SK-N-SH (cell line): ENCODE measurements at regions not wholly inside any gene's neighbourhood (a gene's known extent, or its start where the extent isn't known, plus 50 kb on each side); places are given as distances from the start of the nearest gene placed in this dataset.

ENCODE experiments used
- CTCF ChIA-PET: fragments of 300-600, 350-600 bp; formaldehyde crosslinking; extraction: SDS; loops from one replicate; lab custom pipeline; 2021; lab: Yijun Ruan, JAX
- POLR2A ChIA-PET: fragments of 350-600 bp; sonication (Branson Sonifier 250); formaldehyde crosslinking; extraction: SDS; loops from one replicate; lab custom pipeline; 2020; ENCODE audit warnings: antibody characterized with exemption, inconsistent platforms; lab: Yijun Ruan, JAX
- DNase-seq: peaks from one replicate; pipeline ENCODE4 v3.0.0; 2012
- H2AFZ ChIP-seq: fragments of 200-600 bp; sonication (generic); 2 replicates; pipeline ENCODE4 v1.8.1; 2016; ENCODE audit warnings: antibody characterized with exemption, mild to moderate bottlenecking, low read depth
- H3F3A ChIP-seq: fragments of 200-600 bp; sonication (generic); replicated peaks from 2 replicates; pipeline ENCODE3; 2016; ENCODE audit warnings: antibody characterized with exemption, mild to moderate bottlenecking; ENCODE audit not compliant: insufficient read depth
- H3K27ac ChIP-seq, 2 experiments: fragments of 200-500 bp in 1 of 2; fragments of 200-600 bp in 1 of 2; sonication (Bioruptor generic) in 1 of 2; sonication (generic), shearing (Covaris generic) in 1 of 2; 2 replicates each; pipeline versions ENCODE4 v1.5.1 to v1.6.1; 2014 to 2016; ENCODE audit warnings: low read depth in 2 of 2, inconsistent platforms in 1 of 2, low read length in 1 of 2, mild to moderate bottlenecking in 1 of 2, mixed read lengths in 1 of 2
- H3K27me3 ChIP-seq: fragments of 200-600 bp; sonication (generic), shearing (Covaris generic); 2 replicates; pipeline ENCODE4 v1.6.1; 2016; ENCODE audit warnings: mixed run types; ENCODE audit not compliant: insufficient read depth
- H3K36me3 ChIP-seq, 2 experiments: fragments of 200-500 bp in 1 of 2; fragments of 200-600 bp in 1 of 2; sonication (Bioruptor generic) in 1 of 2; sonication (generic) in 1 of 2; replicated peaks in 1 of 2; 2 replicates each; pipeline versions ENCODE3 to v1.5.1; 2014 to 2016; ENCODE audit warnings: low read length in 1 of 2, mild to moderate bottlenecking in 1 of 2; ENCODE audit not compliant: insufficient read depth in 2 of 2, control insufficient read depth in 1 of 2
- H3K4me1 ChIP-seq, 2 experiments: fragments of 200-500 bp in 1 of 2; fragments of 200-600 bp in 1 of 2; sonication (Bioruptor generic) in 1 of 2; sonication (generic), shearing (Covaris generic) in 1 of 2; 2 replicates each; pipeline versions ENCODE4 v1.5.1 to v1.6.1; 2014 to 2016; ENCODE audit warnings: low read depth in 1 of 2, low read length in 1 of 2, mixed run types in 1 of 2; ENCODE audit not compliant: insufficient read depth in 2 of 2, control insufficient read depth in 1 of 2
- H3K4me2 ChIP-seq: fragments of 200-600 bp; sonication (generic), shearing (Covaris generic); 2 replicates; pipeline ENCODE4 v1.6.1; 2017; ENCODE audit warnings: mixed run types
- H3K4me3 ChIP-seq, 2 experiments: fragments of 200-500 bp in 1 of 2; fragments of 200-600 bp in 1 of 2; sonication (Bioruptor generic) in 1 of 2; sonication (generic), shearing (Covaris generic) in 1 of 2; 2 replicates each; pipeline versions ENCODE4 v1.5.1 to v1.8.1; 2014 to 2016; ENCODE audit warnings: low read depth in 2 of 2, inconsistent platforms in 1 of 2, low read length in 1 of 2, mild to moderate bottlenecking in 1 of 2, mixed read lengths in 1 of 2, moderate library complexity in 1 of 2
- H3K79me2 ChIP-seq: fragments of 200-600 bp; sonication (generic); 2 replicates; pipeline ENCODE4 v1.8.1; 2017; ENCODE audit warnings: mild to moderate bottlenecking; ENCODE audit not compliant: insufficient read depth
- H3K9ac ChIP-seq: fragments of 200-600 bp; sonication (generic); 2 replicates; pipeline ENCODE4 v1.6.1; 2017; ENCODE audit warnings: mixed run types
- H3K9me2 ChIP-seq: fragments of 200-600 bp; sonication (generic); 2 replicates; pipeline ENCODE4 v1.6.1; 2017; ENCODE audit warnings: mixed run types
- H3K9me3 ChIP-seq: fragments of 200-600 bp; sonication (generic); 2 replicates; pipeline ENCODE4 v1.6.1; 2017; ENCODE audit warnings: mixed run types, mild to moderate bottlenecking, moderate library complexity
- H4K20me1 ChIP-seq: fragments of 200-600 bp; sonication (generic); 2 replicates; pipeline ENCODE4 v1.6.1; 2017; ENCODE audit warnings: mild to moderate bottlenecking, mixed run types; ENCODE audit not compliant: insufficient read depth
- CHD2 ChIP-seq: fragments of 150-350 bp; IDR thresholded peaks from 2 replicates; pipeline ENCODE4 v1.6.1; 2018; ENCODE audit warnings: low read length; ENCODE audit not compliant: partially characterized antibody
- CTCF ChIP-seq: fragments of 200-600 bp; sonication (generic); IDR thresholded peaks from 2 replicates; pipeline ENCODE4 v1.6.1; 2017; ENCODE audit warnings: antibody characterized with exemption, mild to moderate bottlenecking, moderate library complexity
- ELF1 ChIP-seq: IDR thresholded peaks from 2 replicates; pipeline ENCODE4 v1.4.0; 2012
- EP300 ChIP-seq, 2 experiments: IDR thresholded peaks; 2 replicates each; pipeline versions ENCODE4 v1.4.0 to v1.6.1; 2012; ENCODE audit warnings: borderline replicate concordance in 1 of 2, low read depth in 1 of 2, low read length in 1 of 2
- EZH2phosphoT487 ChIP-seq: fragments of 200-600 bp; sonication (generic); IDR thresholded peaks from 2 replicates; pipeline ENCODE4 v1.6.1; 2017; ENCODE audit warnings: low read depth, mixed run types, mild to moderate bottlenecking, antibody characterized with exemption, moderate library complexity, borderline replicate concordance
- FOSL2 ChIP-seq: IDR thresholded peaks from 2 replicates; pipeline ENCODE4 v1.4.0; 2012; ENCODE audit warnings: low read depth, mild to moderate bottlenecking, moderate library complexity, borderline replicate concordance
- GABPA ChIP-seq: IDR thresholded peaks from 2 replicates; pipeline ENCODE4 v1.4.0; 2012; ENCODE audit warnings: low read depth, mild to moderate bottlenecking
- GATA2 ChIP-seq: sonication (generic); formaldehyde crosslinking; IDR thresholded peaks from 2 replicates; pipeline ENCODE4 v1.5.0; 2020; ENCODE audit warnings: mild to moderate bottlenecking, missing genetic modification reagents
- NFIC ChIP-seq: IDR thresholded peaks from 2 replicates; pipeline ENCODE4 v1.4.0; 2012; ENCODE audit warnings: borderline replicate concordance
- POLR2AphosphoS5 ChIP-seq: IDR thresholded peaks from 2 replicates; pipeline ENCODE4 v1.6.1; 2012; ENCODE audit warnings: low read depth, low read length
- RCOR1 ChIP-seq: fragments of 150-350 bp; IDR thresholded peaks from 2 replicates; pipeline ENCODE4 v1.6.1; 2017; ENCODE audit warnings: antibody characterized with exemption, low read length
- RFX5 ChIP-seq: IDR thresholded peaks from 2 replicates; pipeline ENCODE4 v1.6.1; 2012; ENCODE audit warnings: mild to moderate bottlenecking, improper control_type of control experiment, low read length
- RXRA ChIP-seq: IDR thresholded peaks from 2 replicates; pipeline ENCODE4 v1.4.0; 2012; ENCODE audit warnings: low read depth, mild to moderate bottlenecking, borderline replicate concordance
- SIN3A ChIP-seq: IDR thresholded peaks from 2 replicates; pipeline ENCODE4 v1.6.1; 2012; ENCODE audit warnings: low read depth, mild to moderate bottlenecking, low read length, moderate library complexity, borderline replicate concordance
- TCF12 ChIP-seq: IDR thresholded peaks from 2 replicates; pipeline ENCODE4 v1.4.0; 2012
- USF2 ChIP-seq: fragments of 150-350 bp; IDR thresholded peaks from 2 replicates; pipeline ENCODE4 v1.6.1; 2017; ENCODE audit warnings: antibody characterized with exemption, low read length, low read depth, borderline replicate concordance
- WGBS: methylation state at CpG from one replicate; pipeline ENCODE4 v1.1.6; 2017; ENCODE audit warnings: low lambda C conversion rate; 5-methylcytosine and 5-hydroxymethylcytosine counted together
- TF ChIP-seq, protein P1 (sequence below): IDR thresholded peaks from 2 replicates; pipeline ENCODE4 v1.4.0; 2012; ENCODE audit warnings: low read depth, borderline replicate concordance
- TF ChIP-seq, protein P2 (sequence below): fragments of 150-350 bp; IDR thresholded peaks from 2 replicates; pipeline ENCODE4 v1.6.1; 2016; ENCODE audit warnings: mild to moderate bottlenecking, low read depth, low read length
- TF ChIP-seq, protein P3 (sequence below): IDR thresholded peaks from 2 replicates; pipeline ENCODE4 v1.4.0; 2012; ENCODE audit warnings: low read depth, borderline replicate concordance

GRCh38 chr9:38339496-38339895, 53.0 kb upstream of the ALDH1B1 start:
- Histone ChIP-seq H4K20me1 (no peaks in the 10 kb centered on the region), H3K4me3 (no peak overlapping the region), H3K9me2 (no peaks in the 10 kb centered on the region), H3K9ac (no peak overlapping the region), H3K36me3 (no peaks in the 10 kb centered on the region), H3K27ac (no peak overlapping the region), H3K27me3 (no peaks in the 10 kb centered on the region; the same call in none of the 2 replicates), H2AFZ (no peak overlapping the region), H3K79me2 (no peaks in the 10 kb centered on the region), H3K4me2 (no peak overlapping the region), H3F3A (no peaks in the 10 kb centered on the region), H3K9me3 (no peaks in the 10 kb centered on the region), H3K4me1 (peaks cover 0 to 26% of the 10 kb centered on the region in 2 experiments; a peak in 1 of 4 replicates)
- DNase-seq = no peak
- POLR2A ChIA-PET = no interaction called here
- TF ChIP-seq, protein P1, sequence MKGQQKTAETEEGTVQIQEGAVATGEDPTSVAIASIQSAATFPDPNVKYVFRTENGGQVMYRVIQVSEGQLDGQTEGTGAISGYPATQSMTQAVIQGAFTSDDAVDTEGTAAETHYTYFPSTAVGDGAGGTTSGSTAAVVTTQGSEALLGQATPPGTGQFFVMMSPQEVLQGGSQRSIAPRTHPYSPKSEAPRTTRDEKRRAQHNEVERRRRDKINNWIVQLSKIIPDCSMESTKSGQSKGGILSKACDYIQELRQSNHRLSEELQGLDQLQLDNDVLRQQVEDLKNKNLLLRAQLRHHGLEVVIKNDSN = no peak
- no peak for TF ChIP-seq RCOR1
- TF ChIP-seq ELF1 = no peak
- no peak for TF ChIP-seq CTCF
- no peak for TF ChIP-seq GABPA
- no peak for TF ChIP-seq SIN3A
- no peak for TF ChIP-seq GATA2 (CRISPR knock-in tag)
- TF ChIP-seq USF2 = no peak
- TF ChIP-seq NFIC = no peak
- TF ChIP-seq EZH2phosphoT487 = no peak
- no peak for TF ChIP-seq POLR2AphosphoS5
- TF ChIP-seq, protein P2, sequence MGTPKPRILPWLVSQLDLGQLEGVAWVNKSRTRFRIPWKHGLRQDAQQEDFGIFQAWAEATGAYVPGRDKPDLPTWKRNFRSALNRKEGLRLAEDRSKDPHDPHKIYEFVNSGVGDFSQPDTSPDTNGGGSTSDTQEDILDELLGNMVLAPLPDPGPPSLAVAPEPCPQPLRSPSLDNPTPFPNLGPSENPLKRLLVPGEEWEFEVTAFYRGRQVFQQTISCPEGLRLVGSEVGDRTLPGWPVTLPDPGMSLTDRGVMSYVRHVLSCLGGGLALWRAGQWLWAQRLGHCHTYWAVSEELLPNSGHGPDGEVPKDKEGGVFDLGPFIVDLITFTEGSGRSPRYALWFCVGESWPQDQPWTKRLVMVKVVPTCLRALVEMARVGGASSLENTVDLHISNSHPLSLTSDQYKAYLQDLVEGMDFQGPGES = no peak
- TF ChIP-seq CHD2 = no peak
- TF ChIP-seq, protein P3, sequence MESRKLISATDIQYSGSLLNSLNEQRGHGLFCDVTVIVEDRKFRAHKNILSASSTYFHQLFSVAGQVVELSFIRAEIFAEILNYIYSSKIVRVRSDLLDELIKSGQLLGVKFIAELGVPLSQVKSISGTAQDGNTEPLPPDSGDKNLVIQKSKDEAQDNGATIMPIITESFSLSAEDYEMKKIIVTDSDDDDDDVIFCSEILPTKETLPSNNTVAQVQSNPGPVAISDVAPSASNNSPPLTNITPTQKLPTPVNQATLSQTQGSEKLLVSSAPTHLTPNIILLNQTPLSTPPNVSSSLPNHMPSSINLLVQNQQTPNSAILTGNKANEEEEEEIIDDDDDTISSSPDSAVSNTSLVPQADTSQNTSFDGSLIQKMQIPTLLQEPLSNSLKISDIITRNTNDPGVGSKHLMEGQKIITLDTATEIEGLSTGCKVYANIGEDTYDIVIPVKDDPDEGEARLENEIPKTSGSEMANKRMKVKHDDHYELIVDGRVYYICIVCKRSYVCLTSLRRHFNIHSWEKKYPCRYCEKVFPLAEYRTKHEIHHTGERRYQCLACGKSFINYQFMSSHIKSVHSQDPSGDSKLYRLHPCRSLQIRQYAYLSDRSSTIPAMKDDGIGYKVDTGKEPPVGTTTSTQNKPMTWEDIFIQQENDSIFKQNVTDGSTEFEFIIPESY = no peak
- no peak for TF ChIP-seq RFX5
- no peak for TF ChIP-seq FOSL2
- TF ChIP-seq TCF12 = no peak
- no peak for TF ChIP-seq RXRA
- TF ChIP-seq EP300 (IDR thresholded peaks at IDR 0.05; ENCODE audit: borderline replicate concordance in 1 of 2, low read depth in 1 of 2, low read length in 1 of 2) = no peak
- WGBS = 64% methylated on average over 2 of the region's 2 CpGs
- CTCF ChIA-PET = interaction anchor here (1.2 to 1.8 kb wide), 4 partner anchors 10 to 426 kb away, joined by 3 to 5 read pairs (median 4); no protein-coding TSS in a partner anchor
